ENCODE measurements at regions not wholly inside any gene's neighbourhood (a gene's known extent, or its start where the extent isn't known, plus 50 kb on each side); places are given as distances from the start of the nearest gene placed in this dataset.

GRCh38 chr12:67784831-67785230 is 136.3 kb downstream of the DYRK2 start:
- TF ChIP-seq, protein P1, sequence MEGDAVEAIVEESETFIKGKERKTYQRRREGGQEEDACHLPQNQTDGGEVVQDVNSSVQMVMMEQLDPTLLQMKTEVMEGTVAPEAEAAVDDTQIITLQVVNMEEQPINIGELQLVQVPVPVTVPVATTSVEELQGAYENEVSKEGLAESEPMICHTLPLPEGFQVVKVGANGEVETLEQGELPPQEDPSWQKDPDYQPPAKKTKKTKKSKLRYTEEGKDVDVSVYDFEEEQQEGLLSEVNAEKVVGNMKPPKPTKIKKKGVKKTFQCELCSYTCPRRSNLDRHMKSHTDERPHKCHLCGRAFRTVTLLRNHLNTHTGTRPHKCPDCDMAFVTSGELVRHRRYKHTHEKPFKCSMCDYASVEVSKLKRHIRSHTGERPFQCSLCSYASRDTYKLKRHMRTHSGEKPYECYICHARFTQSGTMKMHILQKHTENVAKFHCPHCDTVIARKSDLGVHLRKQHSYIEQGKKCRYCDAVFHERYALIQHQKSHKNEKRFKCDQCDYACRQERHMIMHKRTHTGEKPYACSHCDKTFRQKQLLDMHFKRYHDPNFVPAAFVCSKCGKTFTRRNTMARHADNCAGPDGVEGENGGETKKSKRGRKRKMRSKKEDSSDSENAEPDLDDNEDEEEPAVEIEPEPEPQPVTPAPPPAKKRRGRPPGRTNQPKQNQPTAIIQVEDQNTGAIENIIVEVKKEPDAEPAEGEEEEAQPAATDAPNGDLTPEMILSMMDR (IDR thresholded peaks at IDR 0.05) = no peak
- TF ChIP-seq ESRRA (IDR thresholded peaks at IDR 0.05; ENCODE audit: borderline replicate concordance, low read length) (no peak), MAFK (IDR thresholded peaks at IDR 0.05; ENCODE audit: partially characterized antibody) (no peak), POLR2A (IDR thresholded peaks at IDR 0.05; ENCODE audit: low read length) (no peak)
- TF ChIP-seq, protein P2, sequence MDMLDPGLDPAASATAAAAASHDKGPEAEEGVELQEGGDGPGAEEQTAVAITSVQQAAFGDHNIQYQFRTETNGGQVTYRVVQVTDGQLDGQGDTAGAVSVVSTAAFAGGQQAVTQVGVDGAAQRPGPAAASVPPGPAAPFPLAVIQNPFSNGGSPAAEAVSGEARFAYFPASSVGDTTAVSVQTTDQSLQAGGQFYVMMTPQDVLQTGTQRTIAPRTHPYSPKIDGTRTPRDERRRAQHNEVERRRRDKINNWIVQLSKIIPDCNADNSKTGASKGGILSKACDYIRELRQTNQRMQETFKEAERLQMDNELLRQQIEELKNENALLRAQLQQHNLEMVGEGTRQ (IDR thresholded peaks at IDR 0.05) = no peak

All from A549 (cell line).